ENCODE measurements at regions not wholly inside any gene's neighbourhood (a gene's known extent, or its start where the extent isn't known, plus 50 kb on each side); places are given as distances from the start of the nearest gene placed in this dataset.

- 91 to 93% methylated on average over 2 of the region's 2 CpGs for WGBS, 2 donors
- no peaks in the 10 kb centered on the region for H3K36me3 ChIP-seq
- intact Hi-C loops (cut with DNase I): no loop called here
- H3K27me3 ChIP-seq: no peaks in the 10 kb centered on the region
- DNase-seq: no peak
- H3K4me3 ChIP-seq: no peak overlapping the region
- TF ChIP-seq, protein P1, sequence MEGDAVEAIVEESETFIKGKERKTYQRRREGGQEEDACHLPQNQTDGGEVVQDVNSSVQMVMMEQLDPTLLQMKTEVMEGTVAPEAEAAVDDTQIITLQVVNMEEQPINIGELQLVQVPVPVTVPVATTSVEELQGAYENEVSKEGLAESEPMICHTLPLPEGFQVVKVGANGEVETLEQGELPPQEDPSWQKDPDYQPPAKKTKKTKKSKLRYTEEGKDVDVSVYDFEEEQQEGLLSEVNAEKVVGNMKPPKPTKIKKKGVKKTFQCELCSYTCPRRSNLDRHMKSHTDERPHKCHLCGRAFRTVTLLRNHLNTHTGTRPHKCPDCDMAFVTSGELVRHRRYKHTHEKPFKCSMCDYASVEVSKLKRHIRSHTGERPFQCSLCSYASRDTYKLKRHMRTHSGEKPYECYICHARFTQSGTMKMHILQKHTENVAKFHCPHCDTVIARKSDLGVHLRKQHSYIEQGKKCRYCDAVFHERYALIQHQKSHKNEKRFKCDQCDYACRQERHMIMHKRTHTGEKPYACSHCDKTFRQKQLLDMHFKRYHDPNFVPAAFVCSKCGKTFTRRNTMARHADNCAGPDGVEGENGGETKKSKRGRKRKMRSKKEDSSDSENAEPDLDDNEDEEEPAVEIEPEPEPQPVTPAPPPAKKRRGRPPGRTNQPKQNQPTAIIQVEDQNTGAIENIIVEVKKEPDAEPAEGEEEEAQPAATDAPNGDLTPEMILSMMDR (IDR thresholded peaks at IDR 0.05): no peak
- TF ChIP-seq POLR2A (IDR thresholded peaks at IDR 0.05): no peak
- no peaks in the 10 kb centered on the region for H3K4me1 ChIP-seq
- H3K9me3 ChIP-seq: no peaks in the 10 kb centered on the region
- H3K27ac ChIP-seq: no peak overlapping the region
Observed at GRCh38 chr2:56502616-56503015, 318.8 kb downstream of the CCDC85A start.

- TF ChIP-seq, protein P1 (IDR thresholded peaks at IDR 0.05): no peak
- TF ChIP-seq POLR2A (IDR thresholded peaks at IDR 0.05): no peak
- no peaks in the 10 kb centered on the region for H3K36me3 ChIP-seq
- no peaks in the 10 kb centered on the region for H3K9me3 ChIP-seq
- H3K27me3 ChIP-seq: no peaks in the 10 kb centered on the region
- WGBS, 2 donors: 69 to 71% methylated on average over 3 of the region's 3 CpGs
- no peak overlapping the region for H3K4me3 ChIP-seq
- DNase-seq: no peak
- H3K4me1 ChIP-seq: no peaks in the 10 kb centered on the region
- intact Hi-C loops (cut with DNase I): no loop called here
- no peak overlapping the region for H3K27ac ChIP-seq
Observed at GRCh38 chr2:56505885-56506284, 322.1 kb downstream of the CCDC85A start.

DNA sequence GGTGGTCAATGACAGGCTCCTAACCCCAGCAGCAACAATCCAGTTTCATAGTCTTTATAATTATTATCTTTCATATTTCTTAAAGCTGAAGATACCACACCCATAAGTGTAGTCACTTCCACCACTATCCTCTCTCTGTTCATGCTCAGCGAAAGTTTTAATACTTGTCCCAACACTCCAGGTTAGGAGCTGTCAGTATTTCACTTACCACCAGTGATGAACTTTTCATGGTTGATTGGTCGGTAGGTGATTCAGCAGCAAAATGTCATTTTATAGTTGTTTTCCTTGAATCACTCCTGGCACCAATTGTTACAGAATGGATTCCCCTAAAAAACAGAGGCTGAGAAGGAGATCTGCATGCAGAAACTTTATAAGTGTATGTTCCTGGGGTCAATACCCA lies 324.9 kb downstream of the CCDC85A start:
- no peak for DNase-seq
- H3K36me3 ChIP-seq: no peaks in the 10 kb centered on the region
- intact Hi-C loops (cut with DNase I): no loop called here
- H3K9me3 ChIP-seq: no peaks in the 10 kb centered on the region
- TF ChIP-seq POLR2A (IDR thresholded peaks at IDR 0.05): no peak
- TF ChIP-seq, protein P1 (IDR thresholded peaks at IDR 0.05): no peak
- no peaks in the 10 kb centered on the region for H3K27me3 ChIP-seq
- H3K4me3 ChIP-seq: no peak overlapping the region
- no peaks in the 10 kb centered on the region for H3K4me1 ChIP-seq
- no peak overlapping the region for H3K27ac ChIP-seq
- 77 to 89% methylated on average over 2 of the region's 2 CpGs for WGBS, 2 donors

GRCh38 chr2:56510610-56511009 lies 326.8 kb downstream of the CCDC85A start:
- DNase-seq: no peak
- Histone ChIP-seq H3K27me3 (no peaks in the 10 kb centered on the region), H3K4me1 (no peaks in the 10 kb centered on the region), H3K4me3 (no peak overlapping the region), H3K36me3 (no peaks in the 10 kb centered on the region), H3K27ac (no peak overlapping the region), H3K9me3 (no peaks in the 10 kb centered on the region)
- TF ChIP-seq, protein P1 (IDR thresholded peaks at IDR 0.05): no peak
- no peak for TF ChIP-seq POLR2A (IDR thresholded peaks at IDR 0.05)
- 67 to 84% methylated on average over 1 to 2 of the region's 2 CpGs for WGBS, 2 donors
- intact Hi-C loops (cut with DNase I): no loop called here

GRCh38 chr2:56515399-56515798 lies 331.6 kb downstream of the CCDC85A start:
- Histone ChIP-seq H3K9me3 (no peaks in the 10 kb centered on the region), H3K4me3 (no peak overlapping the region), H3K27ac (no peak overlapping the region), H3K36me3 (no peaks in the 10 kb centered on the region), H3K4me1 (no peaks in the 10 kb centered on the region), H3K27me3 (no peaks in the 10 kb centered on the region)
- intact Hi-C loops (cut with DNase I): no loop called here
- TF ChIP-seq, protein P1 (IDR thresholded peaks at IDR 0.05): no peak
- TF ChIP-seq POLR2A (IDR thresholded peaks at IDR 0.05): no peak
- DNase-seq: no peak

Measured in esophagus squamous epithelium (tissue), 5 donors.